ENCODE measurements at regions not wholly inside any gene's neighbourhood (a gene's known extent, or its start where the extent isn't known, plus 50 kb on each side); places are given as distances from the start of the nearest gene placed in this dataset.

DNA sequence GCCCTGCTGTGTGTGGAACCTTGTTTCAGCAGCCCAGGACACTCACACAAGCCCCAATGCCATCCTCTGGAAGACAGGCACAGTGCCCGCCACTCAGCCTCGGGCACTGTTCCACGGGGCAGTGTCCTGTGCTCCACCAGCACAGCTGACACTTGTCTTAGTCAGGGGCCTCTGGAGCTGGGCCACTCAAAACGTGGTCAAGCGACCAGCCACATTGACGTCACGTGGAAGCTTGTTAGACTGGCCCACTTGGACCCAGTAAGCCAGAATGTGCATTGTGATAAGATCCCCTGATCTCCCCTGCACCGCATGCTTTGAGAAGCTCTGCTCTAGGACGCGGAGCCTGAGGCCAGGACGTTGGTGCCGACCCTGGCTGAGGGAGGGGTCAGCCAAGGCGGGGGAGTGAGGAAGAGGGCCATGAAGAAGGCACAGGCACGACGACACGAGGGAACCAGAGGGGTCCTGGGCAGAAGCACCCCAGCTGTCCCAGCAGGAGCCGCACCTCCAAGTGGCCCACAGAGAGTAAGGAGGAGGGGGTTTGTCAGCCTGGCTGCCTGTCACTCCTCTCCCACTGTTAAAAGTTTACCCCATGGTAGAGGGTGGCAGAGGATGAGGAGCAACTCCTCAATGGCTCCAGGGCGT lies 64.6 kb downstream of the LINC01488 start:
- in situ Hi-C loops (cut with HindIII; ENCODE audit: low pct_ligation_motif_present, low pct_unique_long_range_greater_than_20kb, low sequenced_read_pairs) = no loop called here
- DNase-seq = no peak

- in situ Hi-C loops (cut with HindIII; ENCODE audit: low pct_ligation_motif_present, low pct_unique_long_range_greater_than_20kb, low sequenced_read_pairs) = no loop called here
- no peak for DNase-seq
Observed at GRCh38 chr11:69546735-69547370, 65.4 kb downstream of the LINC01488 start.

- in situ Hi-C loops (cut with HindIII; ENCODE audit: low pct_ligation_motif_present, low pct_unique_long_range_greater_than_20kb, low sequenced_read_pairs) = no loop called here
Observed at GRCh38 chr11:69550846-69551245, 69.4 kb downstream of the LINC01488 start.

GRCh38 chr11:69551963-69552362 lies 70.5 kb downstream of the LINC01488 start:
- DNase-seq = no peak
- in situ Hi-C loops (cut with HindIII; ENCODE audit: low pct_ligation_motif_present, low pct_unique_long_range_greater_than_20kb, low sequenced_read_pairs) = no loop called here

More at GRCh38 chr11:69550846-69551245, 69.4 kb downstream of the LINC01488 start:
- DNase-seq = no peak

GRCh38 chr11:69552951-69553350 lies 71.5 kb downstream of the LINC01488 start:
- no peak for DNase-seq
- in situ Hi-C loops (cut with HindIII; ENCODE audit: low pct_ligation_motif_present, low pct_unique_long_range_greater_than_20kb, low sequenced_read_pairs) = no loop called here

GRCh38 chr11:69553416-69554357 lies 72.2 kb downstream of the LINC01488 start:
- no peak for DNase-seq
- in situ Hi-C loops (cut with HindIII; ENCODE audit: low pct_ligation_motif_present, low pct_unique_long_range_greater_than_20kb, low sequenced_read_pairs) = no loop called here

DNA sequence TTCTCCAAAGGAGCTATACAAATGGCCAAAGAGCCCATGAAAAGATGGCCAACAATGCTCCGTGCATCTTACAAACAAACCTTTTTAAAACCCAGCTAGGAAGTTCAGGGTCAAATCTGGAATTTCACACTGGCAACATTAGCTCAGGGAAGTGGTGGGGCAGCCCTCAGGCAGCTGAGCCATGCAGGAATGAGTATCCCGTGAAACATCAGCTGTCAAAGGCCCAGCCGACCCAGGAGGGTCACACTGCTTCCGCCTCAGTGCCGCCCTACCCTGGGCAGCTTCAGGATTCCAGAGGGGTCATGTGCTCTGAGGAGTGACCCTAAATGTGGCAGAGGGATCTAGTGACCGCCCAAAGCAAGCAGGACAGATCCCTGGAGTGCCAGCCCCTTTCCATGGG lies 73.4 kb downstream of the LINC01488 start:
- in situ Hi-C loops (cut with HindIII; ENCODE audit: low pct_ligation_motif_present, low pct_unique_long_range_greater_than_20kb, low sequenced_read_pairs) = no loop called here
- DNase-seq = no peak

GRCh38 chr11:69557266-69557665 lies 75.8 kb downstream of the LINC01488 start:
- in situ Hi-C loops (cut with HindIII; ENCODE audit: low pct_ligation_motif_present, low pct_unique_long_range_greater_than_20kb, low sequenced_read_pairs) = no loop called here
- no peak for DNase-seq

GRCh38 chr11:69558519-69558941 lies 77.1 kb downstream of the LINC01488 start:
- DNase-seq = no peak
- in situ Hi-C loops (cut with HindIII; ENCODE audit: low pct_ligation_motif_present, low pct_unique_long_range_greater_than_20kb, low sequenced_read_pairs) = no loop called here

DNA sequence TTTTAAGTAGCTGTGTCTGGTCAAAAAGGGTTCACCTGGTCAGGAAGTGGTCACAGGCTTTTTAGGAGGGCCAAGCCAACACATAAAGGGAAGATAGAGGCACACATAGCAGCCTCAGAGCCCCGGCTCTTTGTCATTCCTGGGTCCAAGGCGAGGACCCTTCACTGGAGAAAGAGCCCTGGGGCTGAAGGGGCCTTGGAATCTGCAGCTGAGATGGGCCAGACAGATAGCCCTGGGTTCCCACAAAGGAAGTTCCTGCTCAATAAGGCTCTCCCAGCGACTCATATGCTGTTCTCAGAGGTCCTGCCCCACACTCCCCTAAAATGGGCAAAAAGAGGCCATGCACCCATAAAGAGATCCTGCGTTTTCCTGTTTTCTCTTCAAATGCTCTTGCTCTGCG lies 77.7 kb downstream of the LINC01488 start:
- no peak for DNase-seq
- in situ Hi-C loops (cut with HindIII; ENCODE audit: low pct_ligation_motif_present, low pct_unique_long_range_greater_than_20kb, low sequenced_read_pairs) = no loop called here

GRCh38 chr11:69560141-69560790 lies 78.8 kb downstream of the LINC01488 start:
- no peak for DNase-seq
- in situ Hi-C loops (cut with HindIII; ENCODE audit: low pct_ligation_motif_present, low pct_unique_long_range_greater_than_20kb, low sequenced_read_pairs) = no loop called here

- in situ Hi-C loops (cut with HindIII; ENCODE audit: low pct_ligation_motif_present, low pct_unique_long_range_greater_than_20kb, low sequenced_read_pairs) = no loop called here
Observed at GRCh38 chr11:69562302-69562701, 78.7 kb upstream of the CCND1 start.

GRCh38 chr11:69562816-69563215 lies 78.1 kb upstream of the CCND1 start:
- in situ Hi-C loops (cut with HindIII; ENCODE audit: low pct_ligation_motif_present, low pct_unique_long_range_greater_than_20kb, low sequenced_read_pairs) = no loop called here
- DNase-seq = no peak

More at GRCh38 chr11:69562302-69562701, 78.7 kb upstream of the CCND1 start:
- DNase-seq = no peak

DNA sequence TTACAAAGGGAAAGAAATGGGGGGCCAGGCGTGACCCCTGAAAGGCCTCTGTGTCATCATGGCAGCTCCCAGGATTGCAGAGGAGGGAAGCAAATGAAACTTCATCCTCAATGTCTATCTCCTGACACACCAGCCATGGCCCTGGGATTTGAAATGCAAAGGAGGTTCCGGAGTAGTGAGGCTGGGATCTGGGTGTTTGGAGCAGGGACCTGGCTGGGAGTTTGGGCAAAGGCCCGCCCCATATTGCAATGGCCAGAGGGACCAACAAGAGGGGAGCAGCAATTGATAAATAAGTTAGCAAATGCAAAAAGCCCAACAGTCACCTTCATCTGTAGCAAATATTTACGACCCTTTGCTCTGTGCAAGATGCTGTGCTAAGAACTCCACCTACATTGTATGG lies 77.7 kb upstream of the CCND1 start:
- in situ Hi-C loops (cut with HindIII; ENCODE audit: low pct_ligation_motif_present, low pct_unique_long_range_greater_than_20kb, low sequenced_read_pairs) = no loop called here
- DNase-seq = no peak

DNA sequence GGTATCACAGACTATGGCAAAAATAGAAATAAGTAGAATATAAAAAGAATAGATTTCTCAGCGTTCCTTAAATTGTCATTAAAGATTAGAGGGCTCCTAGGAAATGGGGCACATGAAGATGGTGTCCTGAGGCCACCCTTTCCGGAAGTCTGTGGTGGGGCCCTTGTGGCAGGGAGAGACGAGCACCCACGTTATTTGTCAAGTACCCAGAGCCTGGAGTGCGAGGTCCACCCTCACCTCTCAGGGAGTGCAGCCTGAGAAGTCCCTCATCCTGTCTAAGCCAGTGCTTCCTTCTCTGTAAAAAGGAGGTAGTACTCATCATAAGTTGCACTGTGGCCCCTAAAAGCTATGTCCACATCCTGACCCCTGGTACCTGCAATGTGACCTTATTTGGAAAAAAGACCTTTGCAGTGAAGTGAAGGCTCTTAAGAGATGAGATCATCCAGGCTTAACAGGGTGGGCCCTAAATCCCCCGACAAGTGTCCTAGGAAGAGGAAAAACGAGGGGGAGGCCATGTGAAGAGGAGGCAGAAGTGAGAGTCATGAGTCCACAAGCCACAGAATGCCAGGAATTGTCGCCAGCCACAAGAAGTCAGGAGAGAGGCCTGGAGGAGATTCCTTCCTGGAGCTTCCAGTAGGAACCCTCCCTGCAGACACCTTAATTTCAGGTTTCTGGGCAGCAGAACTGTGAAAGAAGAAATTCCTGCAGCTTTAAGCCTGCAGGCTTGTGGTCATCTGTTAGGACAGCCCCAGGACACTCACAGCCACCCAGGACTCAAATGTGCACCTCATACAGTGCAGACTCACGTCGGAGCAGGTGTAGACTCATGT lies 76.8 kb upstream of the CCND1 start:
- no peak for DNase-seq
- in situ Hi-C loops (cut with HindIII; ENCODE audit: low pct_ligation_motif_present, low pct_unique_long_range_greater_than_20kb, low sequenced_read_pairs) = no loop called here

- DNase-seq = no peak
- in situ Hi-C loops (cut with HindIII; ENCODE audit: low pct_ligation_motif_present, low pct_unique_long_range_greater_than_20kb, low sequenced_read_pairs) = no loop called here
Observed at GRCh38 chr11:69566001-69566400, 75.0 kb upstream of the CCND1 start.

DNA sequence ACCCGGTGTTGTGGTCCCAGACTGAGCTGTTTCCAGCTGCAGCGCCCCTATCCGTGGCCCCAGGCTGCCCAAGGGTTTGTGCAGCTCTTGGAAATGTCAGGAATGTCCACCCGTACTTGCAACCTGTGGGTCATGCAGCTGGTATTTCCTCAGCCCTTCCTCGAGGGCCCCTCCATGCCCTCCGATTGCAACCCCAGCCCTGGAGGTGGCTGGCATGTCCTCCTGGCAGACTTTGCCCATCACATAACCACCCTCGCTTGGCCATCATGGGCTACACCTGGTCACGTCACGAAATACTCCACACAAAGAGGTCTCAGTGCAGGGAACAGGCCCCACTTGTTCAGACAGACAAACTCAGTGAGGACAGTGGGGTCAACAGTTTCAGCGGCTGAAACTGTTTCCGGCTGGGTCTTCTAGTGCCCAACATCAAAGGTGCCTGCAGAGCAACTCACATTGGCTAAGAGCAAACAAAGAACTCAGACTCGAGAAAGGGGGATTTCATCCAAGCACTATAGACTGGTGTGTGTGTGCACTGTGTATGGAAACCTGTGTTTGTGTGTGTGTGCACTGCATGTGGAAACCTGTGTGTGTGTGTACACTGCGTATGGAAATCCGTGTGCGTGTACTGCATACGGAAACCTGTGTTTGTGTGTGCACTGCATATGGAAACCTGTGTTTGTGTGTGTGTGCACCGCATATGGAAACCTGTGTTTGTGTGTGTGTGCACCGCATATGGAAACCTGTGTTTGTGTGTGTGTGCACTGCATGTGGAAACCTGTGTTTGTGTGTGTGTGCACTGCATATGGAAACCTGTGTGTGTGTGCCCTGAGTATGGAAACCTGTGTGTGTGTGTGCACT lies 72.8 kb upstream of the CCND1 start:
- in situ Hi-C loops (cut with HindIII; ENCODE audit: low pct_ligation_motif_present, low pct_unique_long_range_greater_than_20kb, low sequenced_read_pairs) = no loop called here
- no peak for DNase-seq

All from ACHN (cell line).